GM23248 (cell line): ENCODE measurements at regions not wholly inside any gene's neighbourhood (a gene's known extent, or its start where the extent isn't known, plus 50 kb on each side); places are given as distances from the start of the nearest gene placed in this dataset.

Source experiments
- EZH2 ChIP-seq: fragments of 200-600 bp; sonication (generic); IDR thresholded peaks from 2 replicates; pipeline ENCODE4 v1.6.1; 2018; ENCODE audit warnings: antibody characterized with exemption, mild to moderate bottlenecking; ENCODE audit not compliant: insufficient read depth, poor library complexity, severe bottlenecking
- EZH2phosphoT487 ChIP-seq: fragments of 200-600 bp; sonication (generic); IDR thresholded peaks from 2 replicates; pipeline ENCODE4 v1.6.1; 2018; ENCODE audit warnings: antibody characterized with exemption, moderate library complexity, mild to moderate bottlenecking, low read depth; ENCODE audit not compliant: insufficient read depth

- TF ChIP-seq EZH2phosphoT487, result no peak
- no peak for TF ChIP-seq EZH2
Measured at GRCh38 chr12:92330654-92331053, 185.0 kb upstream of the BTG1 start.
